ENCODE measurements at regions not wholly inside any gene's neighbourhood (a gene's known extent, or its start where the extent isn't known, plus 50 kb on each side); places are given as distances from the start of the nearest gene placed in this dataset.

DNA sequence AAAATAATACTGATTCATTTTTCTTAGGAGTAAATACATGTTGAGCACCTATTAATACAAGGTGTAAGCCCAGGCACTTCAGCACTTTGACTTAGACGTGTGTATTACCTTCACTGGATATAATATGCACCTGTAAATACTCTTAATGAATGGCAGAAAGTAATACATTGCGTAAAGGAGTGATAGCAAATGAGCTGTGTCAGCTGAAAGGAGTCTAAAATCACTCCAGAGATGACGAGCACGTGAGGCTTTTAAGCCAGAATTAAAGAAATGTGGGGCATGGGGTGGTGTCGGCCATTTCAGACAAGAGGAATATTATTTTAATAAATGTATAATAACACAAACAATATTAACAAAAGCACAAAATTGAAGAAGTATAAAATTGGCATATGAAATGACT, 722.7 kb downstream of the EPHA4 start:
- TF ChIP-seq, protein P1, sequence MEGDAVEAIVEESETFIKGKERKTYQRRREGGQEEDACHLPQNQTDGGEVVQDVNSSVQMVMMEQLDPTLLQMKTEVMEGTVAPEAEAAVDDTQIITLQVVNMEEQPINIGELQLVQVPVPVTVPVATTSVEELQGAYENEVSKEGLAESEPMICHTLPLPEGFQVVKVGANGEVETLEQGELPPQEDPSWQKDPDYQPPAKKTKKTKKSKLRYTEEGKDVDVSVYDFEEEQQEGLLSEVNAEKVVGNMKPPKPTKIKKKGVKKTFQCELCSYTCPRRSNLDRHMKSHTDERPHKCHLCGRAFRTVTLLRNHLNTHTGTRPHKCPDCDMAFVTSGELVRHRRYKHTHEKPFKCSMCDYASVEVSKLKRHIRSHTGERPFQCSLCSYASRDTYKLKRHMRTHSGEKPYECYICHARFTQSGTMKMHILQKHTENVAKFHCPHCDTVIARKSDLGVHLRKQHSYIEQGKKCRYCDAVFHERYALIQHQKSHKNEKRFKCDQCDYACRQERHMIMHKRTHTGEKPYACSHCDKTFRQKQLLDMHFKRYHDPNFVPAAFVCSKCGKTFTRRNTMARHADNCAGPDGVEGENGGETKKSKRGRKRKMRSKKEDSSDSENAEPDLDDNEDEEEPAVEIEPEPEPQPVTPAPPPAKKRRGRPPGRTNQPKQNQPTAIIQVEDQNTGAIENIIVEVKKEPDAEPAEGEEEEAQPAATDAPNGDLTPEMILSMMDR (IDR thresholded peaks at IDR 0.05), result no peak
- no peak for TF ChIP-seq ZFX (IDR thresholded peaks at IDR 0.05; ENCODE audit: borderline replicate concordance)

Measured in 22Rv1 (cell line).